ENCODE measurements at regions not wholly inside any gene's neighbourhood (a gene's known extent, or its start where the extent isn't known, plus 50 kb on each side); places are given as distances from the start of the nearest gene placed in this dataset.

GRCh38 chr1:177701654-177702353 lies 268.1 kb downstream of the SEC16B start:
- Histone ChIP-seq H3K27me3 (no peaks in the 10 kb centered on the region), H3K4me3 (no peak overlapping the region), H3K36me3 (no peaks in the 10 kb centered on the region), H3K9me3 (no peaks in the 10 kb centered on the region), H3K27ac (no peak overlapping the region), H3K4me1 (no peaks in the 10 kb centered on the region)
- DNase-seq (no peak), ATAC-seq (no peak)
- intact Hi-C loops (cut with DNase I), result no loop called here
- no peak for TF ChIP-seq CTCF (IDR thresholded peaks at IDR 0.05)

- intact Hi-C loops (cut with DNase I), result no loop called here
- TF ChIP-seq CTCF (IDR thresholded peaks at IDR 0.05), result no peak
Measured at GRCh38 chr1:177700856-177701255, 269.0 kb downstream of the SEC16B start.

GRCh38 chr1:177690996-177691395 lies 278.9 kb downstream of the SEC16B start:
- H3K27me3 ChIP-seq, result no peaks in the 10 kb centered on the region
- intact Hi-C loops (cut with DNase I), result no loop called here
- no peak for TF ChIP-seq CTCF (IDR thresholded peaks at IDR 0.05)

More at GRCh38 chr1:177700856-177701255, 269.0 kb downstream of the SEC16B start:
- H3K27me3 ChIP-seq, result no peaks in the 10 kb centered on the region
- no peaks in the 10 kb centered on the region for H3K9me3 ChIP-seq
- H3K27ac ChIP-seq, result no peak overlapping the region
- no peak overlapping the region for H3K4me3 ChIP-seq
- H3K4me1 ChIP-seq, result no peaks in the 10 kb centered on the region
- ATAC-seq, result no peak
- no peaks in the 10 kb centered on the region for H3K36me3 ChIP-seq
- DNase-seq, result no peak

GRCh38 chr1:177687544-177687943 lies 282.3 kb downstream of the SEC16B start:
- no peak overlapping the region for H3K4me3 ChIP-seq
- TF ChIP-seq CTCF (IDR thresholded peaks at IDR 0.05), result no peak
- intact Hi-C loops (cut with DNase I), result no loop called here
- no peaks in the 10 kb centered on the region for H3K36me3 ChIP-seq
- no peaks in the 10 kb centered on the region for H3K27me3 ChIP-seq
- no peak overlapping the region for H3K27ac ChIP-seq
- no peaks in the 10 kb centered on the region for H3K4me1 ChIP-seq
- DNase-seq (no peak), ATAC-seq (no peak)
- no peaks in the 10 kb centered on the region for H3K9me3 ChIP-seq

More at GRCh38 chr1:177690996-177691395, 278.9 kb downstream of the SEC16B start:
- Histone ChIP-seq H3K4me3 (no peak overlapping the region), H3K36me3 (no peaks in the 10 kb centered on the region), H3K27ac (no peak overlapping the region), H3K4me1 (no peaks in the 10 kb centered on the region), H3K9me3 (no peaks in the 10 kb centered on the region)
- DNase-seq (no peak), ATAC-seq (no peak)

- Histone ChIP-seq H3K4me3 (no peak overlapping the region), H3K27me3 (no peaks in the 10 kb centered on the region), H3K27ac (no peak overlapping the region), H3K36me3 (no peaks in the 10 kb centered on the region), H3K4me1 (no peaks in the 10 kb centered on the region), H3K9me3 (no peaks in the 10 kb centered on the region)
- TF ChIP-seq CTCF (IDR thresholded peaks at IDR 0.05), result no peak
- intact Hi-C loops (cut with DNase I), result no loop called here
- DNase-seq, result no peak
- ATAC-seq, result no peak
Measured at GRCh38 chr1:177686933-177687332, 282.9 kb downstream of the SEC16B start.

- H3K36me3 ChIP-seq, result no peaks in the 10 kb centered on the region
- no peak for TF ChIP-seq CTCF (IDR thresholded peaks at IDR 0.05)
- ATAC-seq, result no peak
- H3K27me3 ChIP-seq, result no peaks in the 10 kb centered on the region
- DNase-seq, result no peak
- no peak overlapping the region for H3K27ac ChIP-seq
- no peaks in the 10 kb centered on the region for H3K9me3 ChIP-seq
- H3K4me3 ChIP-seq, result no peak overlapping the region
- H3K4me1 ChIP-seq, result no peaks in the 10 kb centered on the region
- intact Hi-C loops (cut with DNase I), result no loop called here
Measured at GRCh38 chr1:177669161-177669560, 300.7 kb downstream of the SEC16B start.
